Dermis blood vessel endothelial cell (primary cell): ENCODE measurements at regions not wholly inside any gene's neighbourhood (a gene's known extent, or its start where the extent isn't known, plus 50 kb on each side); places are given as distances from the start of the nearest gene placed in this dataset.
"Not testable (repeated sequence)": the region's sequence is repeated elsewhere in the genome, so short reads cannot be mapped to it uniquely, and the experiment has no call there.

ENCODE experiments used
- DNase-seq: peaks from one replicate; pipeline ENCODE4 v3.0.0; 2010

GRCh38 chr15:25250011-25250596 lies 188.7 kb downstream of the UBE3A start:
- DNase-seq: no peak

- no peak for DNase-seq
Measured at GRCh38 chr15:25250906-25251622, 187.8 kb downstream of the UBE3A start.

GRCh38 chr15:25251700-25252390 lies 187.0 kb downstream of the UBE3A start:
- DNase-seq: no peak

- DNase-seq: not testable (repeated sequence)
Measured at GRCh38 chr15:25253048-25253973, 185.5 kb downstream of the UBE3A start.

- DNase-seq: no peak
Measured at GRCh38 chr15:25268166-25268565, 170.7 kb downstream of the UBE3A start.
